ENCODE measurements at regions not wholly inside any gene's neighbourhood (a gene's known extent, or its start where the extent isn't known, plus 50 kb on each side); places are given as distances from the start of the nearest gene placed in this dataset.
A peak's percentile ranks its signal among the peaks of the same experiment; 100 is the strongest.

DNA sequence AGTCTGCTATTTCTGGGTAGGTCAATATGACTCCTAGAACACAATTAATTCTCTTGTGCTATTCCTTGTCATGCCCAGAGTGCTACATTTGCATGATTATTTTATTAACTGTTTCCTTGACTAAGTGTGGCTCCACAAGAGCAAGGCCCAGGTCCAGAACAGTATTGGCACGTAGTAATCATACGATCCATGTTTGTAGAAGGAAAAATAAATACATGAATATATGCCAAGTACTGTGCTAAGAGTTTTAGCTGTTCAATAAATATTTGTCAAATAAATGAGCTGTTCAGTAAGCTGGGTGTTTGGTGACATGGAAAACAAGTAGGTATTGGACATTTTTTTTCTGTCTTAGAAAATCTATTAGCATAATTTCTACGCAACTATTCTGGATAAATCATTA is 995.9 kb downstream of the MAT2B start:
- WGBS (ENCODE audit: insufficient coverage), result 98% methylated on average over 2 of the region's 3 CpGs
- DNase-seq, result no peak
- H3K4me3 ChIP-seq (ENCODE audit: low read length), result no peak overlapping the region
- no peaks in the 10 kb centered on the region for H3K4me1 ChIP-seq (ENCODE audit: control insufficient read depth, insufficient read depth, low read length)
- Mint-ChIP-seq H3K9me3 (no peaks in the 10 kb centered on the region), H3K4me3 (no peak overlapping the region), H3K4me1 (peaks cover 0 to 7% of the 10 kb centered on the region in 2 donors), H3K27ac (no peak overlapping the region), H3K36me3 (no peaks in the 10 kb centered on the region), H3K27me3 (ENCODE audit: low read depth in 2 of 2) (no peaks in the 10 kb centered on the region)
- no peak for ATAC-seq
- no peak overlapping the region for H3K27ac ChIP-seq (ENCODE audit: low read length)
- intact Hi-C loops (cut with micrococcal nuclease), result no loop called here
- TF ChIP-seq, protein P1, sequence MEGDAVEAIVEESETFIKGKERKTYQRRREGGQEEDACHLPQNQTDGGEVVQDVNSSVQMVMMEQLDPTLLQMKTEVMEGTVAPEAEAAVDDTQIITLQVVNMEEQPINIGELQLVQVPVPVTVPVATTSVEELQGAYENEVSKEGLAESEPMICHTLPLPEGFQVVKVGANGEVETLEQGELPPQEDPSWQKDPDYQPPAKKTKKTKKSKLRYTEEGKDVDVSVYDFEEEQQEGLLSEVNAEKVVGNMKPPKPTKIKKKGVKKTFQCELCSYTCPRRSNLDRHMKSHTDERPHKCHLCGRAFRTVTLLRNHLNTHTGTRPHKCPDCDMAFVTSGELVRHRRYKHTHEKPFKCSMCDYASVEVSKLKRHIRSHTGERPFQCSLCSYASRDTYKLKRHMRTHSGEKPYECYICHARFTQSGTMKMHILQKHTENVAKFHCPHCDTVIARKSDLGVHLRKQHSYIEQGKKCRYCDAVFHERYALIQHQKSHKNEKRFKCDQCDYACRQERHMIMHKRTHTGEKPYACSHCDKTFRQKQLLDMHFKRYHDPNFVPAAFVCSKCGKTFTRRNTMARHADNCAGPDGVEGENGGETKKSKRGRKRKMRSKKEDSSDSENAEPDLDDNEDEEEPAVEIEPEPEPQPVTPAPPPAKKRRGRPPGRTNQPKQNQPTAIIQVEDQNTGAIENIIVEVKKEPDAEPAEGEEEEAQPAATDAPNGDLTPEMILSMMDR (IDR thresholded peaks at IDR 0.05), result no peak
- no peaks in the 10 kb centered on the region for H3K27me3 ChIP-seq (ENCODE audit: control insufficient read depth, insufficient read depth, low read length)
- no peaks in the 10 kb centered on the region for H3K9me3 ChIP-seq (ENCODE audit: control insufficient read depth, insufficient read depth, low read length)
- H3K36me3 ChIP-seq (ENCODE audit: control insufficient read depth, insufficient read depth, low read length), result no peaks in the 10 kb centered on the region

GRCh38 chr5:164504141-164504772 is 998.8 kb downstream of the MAT2B start:
- ATAC-seq, result peak in 2 of 3 donors; percentile 36 to 53
- no peaks in the 10 kb centered on the region for H3K9me3 ChIP-seq (ENCODE audit: control insufficient read depth, insufficient read depth, low read length)
- H3K4me3 Mint-ChIP-seq, result no peak overlapping the region
- no peaks in the 10 kb centered on the region for H3K27me3 Mint-ChIP-seq (ENCODE audit: low read depth in 2 of 2)
- no peaks in the 10 kb centered on the region for H3K36me3 Mint-ChIP-seq
- DNase-seq, result peak in 1 of 2 donors; percentile 35
- H3K4me1 Mint-ChIP-seq, result peaks cover 0 to 7% of the 10 kb centered on the region in 2 donors
- no peak overlapping the region for H3K27ac Mint-ChIP-seq
- no peaks in the 10 kb centered on the region for H3K27me3 ChIP-seq (ENCODE audit: control insufficient read depth, insufficient read depth, low read length)
- H3K36me3 ChIP-seq (ENCODE audit: control insufficient read depth, insufficient read depth, low read length), result no peaks in the 10 kb centered on the region
- TF ChIP-seq, protein P1 (IDR thresholded peaks at IDR 0.05), result peak; percentile 70
- no peak overlapping the region for H3K27ac ChIP-seq (ENCODE audit: low read length)
- 29% methylated on average over 6 of the region's 7 CpGs for WGBS (ENCODE audit: insufficient coverage)
- intact Hi-C loops (cut with micrococcal nuclease), result loop anchor here (1.0 kb wide), 3 partner anchors 491 to 940 kb away; no protein-coding TSS in a partner anchor
- H3K9me3 Mint-ChIP-seq, result no peaks in the 10 kb centered on the region
- H3K4me3 ChIP-seq (ENCODE audit: low read length), result no peak overlapping the region
- H3K4me1 ChIP-seq (ENCODE audit: control insufficient read depth, insufficient read depth, low read length), result no peaks in the 10 kb centered on the region

GRCh38 chr5:164505791-164506190 is 1000.4 kb downstream of the MAT2B start:
- Histone ChIP-seq H3K4me1 (ENCODE audit: control insufficient read depth, insufficient read depth, low read length) (no peaks in the 10 kb centered on the region), H3K36me3 (ENCODE audit: control insufficient read depth, insufficient read depth, low read length) (no peaks in the 10 kb centered on the region), H3K27me3 (ENCODE audit: control insufficient read depth, insufficient read depth, low read length) (no peaks in the 10 kb centered on the region), H3K4me3 (ENCODE audit: low read length) (no peak overlapping the region), H3K27ac (ENCODE audit: low read length) (no peak overlapping the region), H3K9me3 (ENCODE audit: control insufficient read depth, insufficient read depth, low read length) (no peaks in the 10 kb centered on the region)
- Mint-ChIP-seq H3K27ac (no peak overlapping the region), H3K27me3 (ENCODE audit: low read depth in 2 of 2) (no peaks in the 10 kb centered on the region), H3K4me1 (peaks cover 0 to 7% of the 10 kb centered on the region in 2 donors), H3K36me3 (no peaks in the 10 kb centered on the region), H3K4me3 (no peak overlapping the region), H3K9me3 (no peaks in the 10 kb centered on the region)
- no peak for ATAC-seq
- WGBS (ENCODE audit: insufficient coverage), result 83% methylated on average over 4 of the region's 4 CpGs
- intact Hi-C loops (cut with micrococcal nuclease), result no loop called here
- TF ChIP-seq, protein P1 (IDR thresholded peaks at IDR 0.05), result no peak
- no peak for DNase-seq

Measured in natural killer cell (primary cell).